SK-N-SH treated with all-trans-retinoic acid at 6 μM for 48 hours (cell line): ENCODE measurements at regions not wholly inside any gene's neighbourhood (a gene's known extent, or its start where the extent isn't known, plus 50 kb on each side); places are given as distances from the start of the nearest gene placed in this dataset.

Source experiments
- ATAC-seq: fragments of 200-7000 bp; cut with Tn5 transposase; 3 replicates; pipeline ENCODE4 v1.9.1; 2020; ENCODE audit warnings: mild to moderate bottlenecking, moderate library complexity
- ARNTL ChIP-seq: fragments of 450-650 bp; formaldehyde crosslinking; IDR thresholded peaks from 2 replicates; pipeline ENCODE4 v1.5.0; 2020; ENCODE audit warnings: low read depth, mild to moderate bottlenecking, moderate library complexity, borderline replicate concordance
- BACH2 ChIP-seq: fragments of 250-450 bp; sonication (Bioruptor Pico); IDR thresholded peaks from 2 replicates; pipeline ENCODE4 v1.9.0; 2021; ENCODE audit warnings: mild to moderate bottlenecking, borderline replicate concordance
- CSDC2 ChIP-seq: fragments of 250-450 bp; sonication (Bioruptor Pico); IDR thresholded peaks from 2 replicates; pipeline ENCODE4 v1.5.0; 2020; ENCODE audit warnings: mild to moderate bottlenecking, moderate library complexity
- CSRNP3 ChIP-seq: fragments of 250-450 bp; sonication (Bioruptor Pico); IDR thresholded peaks from 2 replicates; pipeline ENCODE4 v1.5.1; 2021; ENCODE audit warnings: mild to moderate bottlenecking, moderate library complexity
- ESRRG ChIP-seq: fragments of 250-450 bp; sonication (Bioruptor Pico); IDR thresholded peaks from 2 replicates; pipeline ENCODE4 v1.6.1; 2021; ENCODE audit warnings: mild to moderate bottlenecking
- GLIS3 ChIP-seq: fragments of 250-450 bp; sonication (Bioruptor Pico); IDR thresholded peaks from 2 replicates; pipeline ENCODE4 v1.5.0; 2020; ENCODE audit warnings: mild to moderate bottlenecking, moderate library complexity
- ISL1 ChIP-seq: fragments of 250-450 bp; sonication (Bioruptor Pico); IDR thresholded peaks from 2 replicates; pipeline ENCODE4 v2.1.2; 2022; ENCODE audit warnings: mild to moderate bottlenecking, moderate library complexity
- POU6F1 ChIP-seq: fragments of 250-450 bp; sonication (Bioruptor Pico); IDR thresholded peaks from 2 replicates; pipeline ENCODE4 v1.8.0; 2021; ENCODE audit warnings: low read depth, mild to moderate bottlenecking, moderate library complexity, borderline replicate concordance
- PPARA ChIP-seq: fragments of 250-450 bp; sonication (Bioruptor Pico); IDR thresholded peaks from 2 replicates; pipeline ENCODE4 v1.5.0; 2020; ENCODE audit warnings: mild to moderate bottlenecking, borderline replicate concordance
- RARB ChIP-seq: fragments of 250-450 bp; sonication (Bioruptor Pico); IDR thresholded peaks from 2 replicates; pipeline ENCODE4 v1.8.0; 2021; ENCODE audit warnings: mild to moderate bottlenecking, moderate library complexity
- TOX ChIP-seq: fragments of 250-450 bp; sonication (Bioruptor Pico); IDR thresholded peaks from 2 replicates; pipeline ENCODE4 v1.8.0; 2021; ENCODE audit warnings: mild to moderate bottlenecking, moderate library complexity, borderline replicate concordance
- TSHZ2 ChIP-seq: fragments of 250-450 bp; sonication (Bioruptor Pico); IDR thresholded peaks from 2 replicates; pipeline ENCODE4 v1.5.0; 2020; ENCODE audit warnings: mild to moderate bottlenecking, moderate library complexity
- ZC3H10 ChIP-seq: fragments of 250-450 bp; sonication (Bioruptor Pico); IDR thresholded peaks from 2 replicates; pipeline ENCODE4 v1.5.1; 2021; ENCODE audit warnings: mild to moderate bottlenecking, moderate library complexity
- ZFP3 ChIP-seq: fragments of 250-450 bp; sonication (Bioruptor Pico); IDR thresholded peaks from 2 replicates; pipeline ENCODE4 v1.5.0; 2020; ENCODE audit warnings: mild to moderate bottlenecking, moderate library complexity
- ZFP30 ChIP-seq: fragments of 450-650 bp; formaldehyde crosslinking; IDR thresholded peaks from 2 replicates; pipeline ENCODE4 v1.5.0; 2022; ENCODE audit warnings: mild to moderate bottlenecking, moderate library complexity
- ZNF565 ChIP-seq: fragments of 450-650 bp; formaldehyde crosslinking; conservative IDR thresholded peaks from 2 replicates; pipeline ENCODE4 v1.5.0; 2020; ENCODE audit warnings: low read depth, mild to moderate bottlenecking, moderate library complexity
- ZNF70 ChIP-seq: fragments of 450-650 bp; formaldehyde crosslinking; IDR thresholded peaks from 2 replicates; pipeline ENCODE4 v1.5.0; 2020; ENCODE audit warnings: mild to moderate bottlenecking, moderate library complexity
- ZNF8 ChIP-seq: fragments of 450-650 bp; formaldehyde crosslinking; IDR thresholded peaks from 2 replicates; pipeline ENCODE4 v1.5.0; 2020; ENCODE audit warnings: mild to moderate bottlenecking, moderate library complexity
- TF ChIP-seq, protein P1 (sequence below): fragments of 250-450 bp; sonication (Bioruptor Pico); IDR thresholded peaks from 2 replicates; pipeline ENCODE4 v1.5.1; 2020; ENCODE audit warnings: low read depth, mild to moderate bottlenecking, moderate library complexity
- TF ChIP-seq, protein P2 (sequence below): fragments of 250-450 bp; sonication (Bioruptor Pico); IDR thresholded peaks from 2 replicates; pipeline ENCODE4 v1.8.0; 2020; ENCODE audit warnings: mild to moderate bottlenecking, moderate library complexity, borderline replicate concordance

- ATAC-seq: no peak
- TF ChIP-seq ISL1: no peak
- TF ChIP-seq, protein P1, sequence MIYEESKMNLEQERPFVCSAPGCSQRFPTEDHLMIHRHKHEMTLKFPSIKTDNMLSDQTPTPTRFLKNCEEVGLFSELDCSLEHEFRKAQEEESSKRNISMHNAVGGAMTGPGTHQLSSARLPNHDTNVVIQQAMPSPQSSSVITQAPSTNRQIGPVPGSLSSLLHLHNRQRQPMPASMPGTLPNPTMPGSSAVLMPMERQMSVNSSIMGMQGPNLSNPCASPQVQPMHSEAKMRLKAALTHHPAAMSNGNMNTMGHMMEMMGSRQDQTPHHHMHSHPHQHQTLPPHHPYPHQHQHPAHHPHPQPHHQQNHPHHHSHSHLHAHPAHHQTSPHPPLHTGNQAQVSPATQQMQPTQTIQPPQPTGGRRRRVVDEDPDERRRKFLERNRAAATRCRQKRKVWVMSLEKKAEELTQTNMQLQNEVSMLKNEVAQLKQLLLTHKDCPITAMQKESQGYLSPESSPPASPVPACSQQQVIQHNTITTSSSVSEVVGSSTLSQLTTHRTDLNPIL (CRISPR knock-in tag): no peak
- no peak for TF ChIP-seq ZNF565 (CRISPR knock-in tag)
- no peak for TF ChIP-seq CSRNP3 (CRISPR knock-in tag)
- TF ChIP-seq ZFP3: no peak
- TF ChIP-seq TSHZ2 (CRISPR knock-in tag): no peak
- no peak for TF ChIP-seq ESRRG (CRISPR knock-in tag)
- TF ChIP-seq PPARA (CRISPR knock-in tag): no peak
- TF ChIP-seq GLIS3 (CRISPR knock-in tag): no peak
- no peak for TF ChIP-seq RARB (CRISPR knock-in tag)
- no peak for TF ChIP-seq ZNF70 (CRISPR knock-in tag)
- TF ChIP-seq, protein P2, sequence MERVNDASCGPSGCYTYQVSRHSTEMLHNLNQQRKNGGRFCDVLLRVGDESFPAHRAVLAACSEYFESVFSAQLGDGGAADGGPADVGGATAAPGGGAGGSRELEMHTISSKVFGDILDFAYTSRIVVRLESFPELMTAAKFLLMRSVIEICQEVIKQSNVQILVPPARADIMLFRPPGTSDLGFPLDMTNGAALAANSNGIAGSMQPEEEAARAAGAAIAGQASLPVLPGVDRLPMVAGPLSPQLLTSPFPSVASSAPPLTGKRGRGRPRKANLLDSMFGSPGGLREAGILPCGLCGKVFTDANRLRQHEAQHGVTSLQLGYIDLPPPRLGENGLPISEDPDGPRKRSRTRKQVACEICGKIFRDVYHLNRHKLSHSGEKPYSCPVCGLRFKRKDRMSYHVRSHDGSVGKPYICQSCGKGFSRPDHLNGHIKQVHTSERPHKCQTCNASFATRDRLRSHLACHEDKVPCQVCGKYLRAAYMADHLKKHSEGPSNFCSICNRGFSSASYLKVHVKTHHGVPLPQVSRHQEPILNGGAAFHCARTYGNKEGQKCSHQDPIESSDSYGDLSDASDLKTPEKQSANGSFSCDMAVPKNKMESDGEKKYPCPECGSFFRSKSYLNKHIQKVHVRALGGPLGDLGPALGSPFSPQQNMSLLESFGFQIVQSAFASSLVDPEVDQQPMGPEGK (CRISPR knock-in tag): no peak
- no peak for TF ChIP-seq TOX
- no peak for TF ChIP-seq ZFP30 (CRISPR knock-in tag)
Measured at GRCh38 chr12:91424506-91424905, 241.9 kb upstream of the DCN start.

DNA sequence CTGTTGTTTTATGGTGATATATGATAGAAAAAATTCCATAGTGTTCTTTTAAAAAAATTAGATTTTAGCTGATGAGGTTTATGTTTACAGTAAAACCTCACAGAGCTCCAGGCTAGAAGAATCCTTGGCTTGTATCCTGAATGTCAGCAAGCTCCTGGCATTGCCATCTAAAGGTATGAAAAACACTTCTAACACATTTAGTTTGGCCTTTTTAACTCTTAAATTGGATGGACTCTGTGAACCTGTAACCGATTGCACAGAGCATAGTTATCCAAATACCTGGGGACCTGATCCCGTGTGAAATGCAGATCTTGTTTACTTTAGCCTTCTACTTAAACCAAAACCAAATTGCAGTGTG is 241.1 kb upstream of the DCN start:
- TF ChIP-seq ZFP30 (CRISPR knock-in tag) (no peak), POU6F1 (no peak), GLIS3 (CRISPR knock-in tag) (no peak), ESRRG (CRISPR knock-in tag) (no peak), CSDC2 (CRISPR knock-in tag) (no peak), ISL1 (no peak), ZNF8 (no peak), RARB (CRISPR knock-in tag) (no peak), TOX (no peak), ZC3H10 (no peak), TSHZ2 (CRISPR knock-in tag) (no peak), ZFP3 (no peak), ARNTL (CRISPR knock-in tag) (no peak), ZNF70 (CRISPR knock-in tag) (no peak), BACH2 (CRISPR knock-in tag) (no peak)
- TF ChIP-seq, protein P2 (CRISPR knock-in tag): no peak
- TF ChIP-seq, protein P1 (CRISPR knock-in tag): no peak
- TF ChIP-seq, all 23 proteins: peak for 0
- ATAC-seq: no peak
